A673 (cell line): ENCODE measurements at regions not wholly inside any gene's neighbourhood (a gene's known extent, or its start where the extent isn't known, plus 50 kb on each side); places are given as distances from the start of the nearest gene placed in this dataset.

Experiments
- CTCF ChIP-seq: fragments of 300-800, 200-600 bp; sonication (generic); conservative IDR thresholded peaks from 2 replicates; pipeline ENCODE4 v1.5.1; 2017; ENCODE audit warnings: low read depth, mild to moderate bottlenecking, antibody characterized with exemption, low read length, moderate library complexity, mixed read lengths
- EZH2 ChIP-seq: fragments of 200-600 bp; sonication (generic); IDR thresholded peaks from 2 replicates; pipeline ENCODE4 v1.6.1; 2017; ENCODE audit warnings: borderline replicate concordance, low read depth, mild to moderate bottlenecking, mixed read lengths, antibody characterized with exemption, low read length; ENCODE audit not compliant: poor library complexity, severe bottlenecking

- TF ChIP-seq CTCF = no peak
- TF ChIP-seq EZH2 = no peak
Measured at GRCh38 chr17:56694825-56695224, 101.3 kb downstream of the NOG start.
